Immature natural killer cell (primary cell): ENCODE measurements at regions not wholly inside any gene's neighbourhood (a gene's known extent, or its start where the extent isn't known, plus 50 kb on each side); places are given as distances from the start of the nearest gene placed in this dataset.

Experiments
- DNase-seq, 3 donors: peaks; one replicate each; pipeline ENCODE4 v3.0.0; 2022; ENCODE audit warnings: mixed read lengths in 1 of 3
- H3K27ac Mint-ChIP-seq, 6 donors: one replicate each; pipeline ENCODE4 v1.8.0; 2020; ENCODE audit warnings: mixed read lengths in 6 of 6, mild to moderate bottlenecking in 5 of 6, inconsistent platforms in 4 of 6, moderate library complexity in 3 of 6
- H3K27me3 Mint-ChIP-seq, 3 donors: one replicate each; pipeline ENCODE4 v1.8.0; 2020 to 2021; ENCODE audit warnings: low read depth in 3 of 3, mild to moderate bottlenecking in 3 of 3, mixed read lengths in 3 of 3, moderate library complexity in 3 of 3, inconsistent platforms in 1 of 3
- H3K36me3 Mint-ChIP-seq, 3 donors: one replicate each; pipeline ENCODE4 v1.8.0; 2020; ENCODE audit warnings: mixed read lengths in 3 of 3, inconsistent platforms in 2 of 3, mild to moderate bottlenecking in 2 of 3
- H3K4me1 Mint-ChIP-seq, 2 donors: one replicate each; pipeline ENCODE4 v1.8.0; 2020; ENCODE audit warnings: inconsistent platforms in 2 of 2, mild to moderate bottlenecking in 2 of 2, mixed read lengths in 2 of 2, moderate library complexity in 1 of 2
- H3K4me3 Mint-ChIP-seq, 5 donors: one replicate each; pipeline ENCODE4 v1.8.0; 2020; ENCODE audit warnings: mild to moderate bottlenecking in 5 of 5, mixed read lengths in 5 of 5, inconsistent platforms in 3 of 5, moderate library complexity in 3 of 5
- H3K9me3 Mint-ChIP-seq, 6 donors: one replicate each; pipeline ENCODE4 v1.8.0; 2020; ENCODE audit warnings: mild to moderate bottlenecking in 6 of 6, mixed read lengths in 6 of 6, inconsistent platforms in 4 of 6, moderate library complexity in 3 of 6

DNA sequence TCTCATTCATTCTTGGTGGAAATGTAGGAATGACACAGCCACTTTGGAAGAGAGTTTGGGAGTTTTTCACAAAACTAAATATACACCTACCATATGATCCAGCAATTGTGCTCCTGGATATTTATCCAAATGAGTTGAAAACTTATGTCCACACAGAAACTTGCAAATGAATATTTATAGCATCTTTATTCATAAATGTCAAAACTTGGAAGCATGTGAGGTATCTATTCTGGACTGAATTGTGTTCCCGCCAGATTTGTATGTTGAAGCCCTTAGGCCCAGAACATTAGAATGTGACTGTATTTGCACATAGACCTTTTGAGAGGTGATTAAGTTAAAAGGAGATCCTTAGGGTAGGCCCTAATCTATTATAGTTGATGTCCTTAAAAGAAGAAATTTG, 409.4 kb upstream of the SYT4 start:
- H3K27me3 Mint-ChIP-seq: peaks cover 0 to 1% (median 1%) of the 10 kb centered on the region in 3 donors
- no peak overlapping the region for H3K4me3 Mint-ChIP-seq
- DNase-seq: no peak
- H3K9me3 Mint-ChIP-seq: peaks cover 2 to 17% (median 4%) of the 10 kb centered on the region in 6 donors
- H3K27ac Mint-ChIP-seq: no peak overlapping the region
- H3K36me3 Mint-ChIP-seq: no peaks in the 10 kb centered on the region
- H3K4me1 Mint-ChIP-seq: no peaks in the 10 kb centered on the region

DNA sequence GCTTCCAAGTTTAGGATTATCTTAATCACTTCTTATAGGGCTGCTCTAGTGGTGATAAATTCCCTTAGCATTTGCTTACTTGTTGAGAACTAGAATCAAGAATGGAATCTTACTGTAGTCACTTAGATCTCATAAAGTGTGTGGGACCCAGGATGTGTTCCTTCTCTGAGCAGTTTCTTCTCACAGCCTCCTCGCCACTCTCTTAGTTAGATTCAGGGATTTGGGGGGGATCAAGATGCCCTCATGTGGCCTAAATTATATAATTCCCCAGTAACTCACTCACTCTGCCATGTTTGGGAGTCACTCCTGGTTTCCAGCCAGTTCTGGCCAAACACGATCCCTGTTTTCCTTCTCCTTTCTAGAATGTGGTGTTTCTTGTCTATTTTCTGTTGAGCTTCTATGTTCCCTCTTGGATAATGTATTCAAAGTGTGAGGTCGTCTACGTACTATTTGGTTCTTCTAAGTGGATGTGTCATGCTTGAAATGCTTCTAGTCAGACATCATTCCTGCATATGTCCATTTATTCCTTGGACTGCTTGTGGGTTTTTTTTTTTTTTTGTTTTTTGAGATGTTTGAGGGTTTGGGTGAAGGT, 414.9 kb upstream of the SYT4 start:
- Mint-ChIP-seq H3K4me3 (no peak overlapping the region), H3K9me3 (peaks cover 0 to 26% (median 1%) of the 10 kb centered on the region in 6 donors), H3K36me3 (no peaks in the 10 kb centered on the region), H3K27me3 (no peaks in the 10 kb centered on the region), H3K27ac (no peak overlapping the region), H3K4me1 (no peaks in the 10 kb centered on the region)
- DNase-seq: no peak

DNA sequence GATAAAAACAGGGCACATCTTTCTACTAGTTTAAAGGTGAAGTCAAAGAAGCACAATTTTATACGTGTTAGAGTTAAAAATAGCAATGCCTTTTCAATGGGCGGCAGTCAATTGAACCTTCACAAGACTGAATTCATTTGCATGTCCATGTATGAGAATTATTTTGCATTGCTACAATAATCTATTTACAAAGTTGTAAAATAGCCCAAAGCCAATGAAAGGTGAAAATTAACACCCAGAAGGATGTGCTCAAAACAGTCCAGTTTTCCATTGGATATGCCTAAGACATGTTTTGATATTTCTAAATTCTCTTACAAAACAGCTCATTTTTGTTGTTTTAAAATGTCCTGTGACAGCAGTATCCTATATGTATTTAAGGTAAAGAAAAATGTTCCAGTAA, 425.1 kb upstream of the SYT4 start:
- no peak overlapping the region for H3K27ac Mint-ChIP-seq
- H3K4me1 Mint-ChIP-seq: no peaks in the 10 kb centered on the region
- no peak overlapping the region for H3K4me3 Mint-ChIP-seq
- peaks cover 0 to 2% (median 0%) of the 10 kb centered on the region in 3 donors for H3K27me3 Mint-ChIP-seq
- H3K9me3 Mint-ChIP-seq: peaks cover 0 to 22% (median 1%) of the 10 kb centered on the region in 6 donors
- no peak for DNase-seq
- H3K36me3 Mint-ChIP-seq: no peaks in the 10 kb centered on the region

DNA sequence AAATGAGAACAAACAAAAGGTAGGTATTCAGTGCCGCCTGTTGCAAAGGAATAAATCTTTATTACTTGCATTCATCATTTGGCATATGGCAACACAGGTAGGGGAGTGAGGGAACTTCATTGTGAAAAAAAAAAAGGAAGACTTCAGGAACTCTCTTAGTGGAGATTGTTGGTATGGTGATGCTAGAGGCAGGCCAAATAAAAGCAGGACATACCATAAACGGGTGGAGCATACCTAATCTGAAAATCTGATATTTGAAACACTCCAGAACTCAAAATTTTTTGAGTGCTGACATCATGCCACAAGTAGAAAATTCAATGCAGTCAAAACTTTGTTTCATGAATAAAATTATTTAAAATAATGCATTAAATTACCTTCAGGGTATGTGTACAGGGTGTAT, 425.8 kb upstream of the SYT4 start:
- Mint-ChIP-seq H3K4me1 (no peaks in the 10 kb centered on the region), H3K27ac (no peak overlapping the region), H3K36me3 (no peaks in the 10 kb centered on the region), H3K4me3 (no peak overlapping the region), H3K27me3 (peaks cover 0 to 2% (median 0%) of the 10 kb centered on the region in 3 donors), H3K9me3 (peaks cover 0 to 24% (median 2%) of the 10 kb centered on the region in 6 donors)
- no peak for DNase-seq

DNA sequence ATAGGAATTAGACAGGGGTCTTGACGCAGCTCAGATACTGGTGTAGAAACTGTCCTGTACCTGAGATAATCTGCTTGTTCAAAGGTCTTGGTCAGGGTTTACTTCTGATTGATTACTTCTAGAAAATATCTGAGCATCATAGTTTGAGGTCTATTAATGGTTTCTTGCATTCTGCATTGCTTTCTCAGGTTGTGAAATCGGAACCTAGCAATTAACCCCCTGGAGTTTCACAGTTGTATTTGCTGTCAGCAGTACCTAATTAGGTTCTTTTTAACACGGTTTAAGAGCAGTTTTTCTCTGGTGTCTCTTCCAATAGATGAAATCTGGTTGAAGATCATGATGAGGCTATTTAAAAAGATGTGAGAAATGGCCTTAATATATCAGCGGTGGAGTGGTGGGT, 428.6 kb upstream of the SYT4 start:
- Mint-ChIP-seq H3K27ac (no peak overlapping the region), H3K4me3 (no peak overlapping the region), H3K9me3 (peaks cover 0 to 28% (median 4%) of the 10 kb centered on the region in 6 donors), H3K27me3 (peaks cover 0 to 2% (median 0%) of the 10 kb centered on the region in 3 donors), H3K36me3 (no peaks in the 10 kb centered on the region), H3K4me1 (no peaks in the 10 kb centered on the region)
- no peak for DNase-seq

DNA sequence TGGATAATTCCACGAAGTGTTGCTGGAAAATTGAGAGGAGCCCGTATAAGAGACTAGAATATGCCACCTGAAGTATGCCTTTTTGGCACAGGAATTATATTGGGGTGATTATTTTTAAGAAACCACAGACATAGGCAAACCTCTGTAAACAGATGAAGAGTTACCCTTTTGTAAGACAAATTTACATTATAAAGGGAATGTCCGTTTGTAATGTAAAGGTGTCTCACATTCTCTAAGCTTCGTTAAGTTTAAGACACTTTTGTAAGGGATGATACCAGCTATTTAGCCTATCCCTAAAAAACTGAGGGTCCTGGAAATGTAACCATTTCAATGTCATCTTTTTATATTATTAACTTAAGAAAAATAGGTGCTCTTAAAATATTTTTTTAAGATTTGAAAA, 432.8 kb upstream of the SYT4 start:
- DNase-seq: no peak
- Mint-ChIP-seq H3K27me3 (peaks cover 0 to 2% (median 0%) of the 10 kb centered on the region in 3 donors), H3K9me3 (peaks cover 5 to 14% (median 9%) of the 10 kb centered on the region in 6 donors), H3K27ac (no peak overlapping the region), H3K4me3 (no peak overlapping the region), H3K36me3 (no peaks in the 10 kb centered on the region), H3K4me1 (no peaks in the 10 kb centered on the region)

DNA sequence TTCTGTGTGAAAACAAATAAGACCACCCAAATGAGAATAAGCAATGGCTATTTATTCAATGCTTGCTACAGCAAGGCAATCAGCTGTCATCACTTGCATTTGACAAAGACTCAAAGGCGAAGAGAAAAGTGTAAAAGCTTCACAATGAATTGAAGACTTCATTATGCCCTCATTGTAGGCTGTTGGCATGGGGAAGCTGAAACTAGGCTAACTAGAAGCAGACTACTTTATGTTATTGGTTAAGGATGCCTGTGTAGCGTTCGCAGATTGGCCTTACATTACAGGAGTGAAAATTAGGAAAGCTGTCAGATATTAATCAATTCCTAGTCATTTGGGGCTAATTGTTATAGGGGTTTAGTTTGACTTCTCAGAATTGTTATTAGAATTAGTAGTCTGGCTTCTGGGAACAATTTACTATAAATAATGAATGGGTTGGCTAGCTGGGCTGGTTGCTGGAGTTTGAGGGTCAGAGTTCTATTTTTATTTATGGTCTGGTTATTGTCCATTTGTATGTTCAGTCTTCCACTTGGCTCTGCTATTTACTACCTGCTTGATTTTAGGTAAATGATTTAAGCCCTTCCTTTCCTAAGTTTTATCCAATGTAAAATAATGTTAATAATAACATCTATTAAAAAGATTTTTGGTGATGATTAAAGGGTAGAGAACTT, 437.2 kb upstream of the SYT4 start:
- Mint-ChIP-seq H3K4me3 (no peak overlapping the region), H3K27ac (no peak overlapping the region), H3K4me1 (no peaks in the 10 kb centered on the region), H3K9me3 (peaks cover 3 to 5% (median 5%) of the 10 kb centered on the region in 6 donors), H3K27me3 (no peaks in the 10 kb centered on the region), H3K36me3 (no peaks in the 10 kb centered on the region)
- no peak for DNase-seq

DNA sequence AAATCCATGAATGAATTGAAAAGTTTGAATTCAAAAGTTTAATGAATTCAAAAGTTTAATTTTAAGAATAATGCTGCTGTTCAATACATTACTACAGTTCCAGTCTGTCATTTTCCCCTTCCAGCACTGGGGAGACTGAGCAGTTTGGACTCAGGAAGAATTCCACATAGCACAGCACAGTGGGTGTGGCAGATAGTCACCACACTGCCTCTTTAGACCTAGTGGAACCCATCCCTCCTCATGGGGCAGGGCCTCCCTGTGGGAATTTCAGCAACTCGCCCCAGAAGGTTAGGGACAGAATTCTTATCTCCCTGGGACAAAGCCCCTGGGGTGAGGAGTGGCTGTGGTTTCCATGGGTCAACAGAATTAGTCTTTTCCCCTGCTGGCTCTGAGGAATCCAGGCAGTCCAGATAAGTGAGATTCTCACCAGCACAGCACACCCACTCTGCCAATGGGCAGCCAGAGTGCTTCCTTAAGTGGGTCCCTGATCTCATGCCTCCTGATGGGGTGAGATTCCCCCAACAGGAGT, 442.0 kb upstream of the SYT4 start:
- Mint-ChIP-seq H3K36me3 (no peaks in the 10 kb centered on the region), H3K4me1 (no peaks in the 10 kb centered on the region), H3K27ac (no peak overlapping the region), H3K4me3 (no peak overlapping the region), H3K9me3 (peaks cover 11 to 27% (median 22%) of the 10 kb centered on the region in 6 donors), H3K27me3 (peaks cover 0 to 4% (median 0%) of the 10 kb centered on the region in 3 donors)
- no peak for DNase-seq

DNA sequence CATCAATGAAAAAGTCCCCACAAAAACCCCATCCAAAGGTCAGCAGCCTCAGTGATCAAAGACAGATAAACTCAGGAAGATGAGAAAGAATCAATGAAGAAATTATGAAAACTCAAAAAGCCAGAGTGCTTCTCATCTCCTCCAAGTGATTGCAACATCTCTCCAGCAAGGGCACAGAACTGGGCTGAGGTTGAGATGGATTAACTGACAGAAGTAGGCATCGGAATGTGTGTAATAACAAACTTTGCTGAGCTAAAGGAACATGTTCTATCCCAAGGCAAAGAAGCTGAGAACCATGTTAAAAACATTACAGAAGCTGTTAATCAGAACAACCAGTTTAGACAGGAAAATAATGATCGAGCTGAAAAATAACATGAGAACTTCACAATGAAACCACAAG, 442.8 kb upstream of the SYT4 start:
- Mint-ChIP-seq H3K36me3 (no peaks in the 10 kb centered on the region), H3K4me3 (no peak overlapping the region), H3K9me3 (peaks cover 11 to 33% (median 21%) of the 10 kb centered on the region in 6 donors), H3K27ac (no peak overlapping the region), H3K4me1 (no peaks in the 10 kb centered on the region), H3K27me3 (peaks cover 0 to 4% (median 0%) of the 10 kb centered on the region in 3 donors)
- DNase-seq: no peak

DNA sequence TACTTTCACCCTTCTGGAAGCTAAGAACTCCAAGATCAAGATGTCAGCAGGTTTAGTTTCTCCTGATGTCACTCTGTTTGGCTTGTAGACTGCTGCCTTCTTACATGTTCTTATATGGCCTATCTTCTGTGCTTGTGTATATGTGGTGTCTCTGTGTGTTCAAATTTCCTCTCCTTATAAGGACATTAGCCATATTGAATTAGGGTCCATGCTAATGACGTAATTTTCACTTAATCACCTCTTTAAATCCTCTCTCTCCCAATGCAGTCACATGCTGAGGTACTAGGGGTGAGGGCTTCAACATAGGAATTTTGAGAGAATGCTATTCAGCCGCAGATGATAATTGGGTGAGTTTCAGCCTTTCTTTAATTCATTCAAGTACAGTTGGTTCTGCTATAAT, 458.3 kb upstream of the SYT4 start:
- Mint-ChIP-seq H3K36me3 (no peaks in the 10 kb centered on the region), H3K4me1 (no peaks in the 10 kb centered on the region), H3K9me3 (peaks cover 0 to 10% (median 7%) of the 10 kb centered on the region in 6 donors), H3K27ac (no peak overlapping the region), H3K4me3 (no peak overlapping the region), H3K27me3 (peaks cover 0 to 2% (median 0%) of the 10 kb centered on the region in 3 donors)
- no peak for DNase-seq

DNA sequence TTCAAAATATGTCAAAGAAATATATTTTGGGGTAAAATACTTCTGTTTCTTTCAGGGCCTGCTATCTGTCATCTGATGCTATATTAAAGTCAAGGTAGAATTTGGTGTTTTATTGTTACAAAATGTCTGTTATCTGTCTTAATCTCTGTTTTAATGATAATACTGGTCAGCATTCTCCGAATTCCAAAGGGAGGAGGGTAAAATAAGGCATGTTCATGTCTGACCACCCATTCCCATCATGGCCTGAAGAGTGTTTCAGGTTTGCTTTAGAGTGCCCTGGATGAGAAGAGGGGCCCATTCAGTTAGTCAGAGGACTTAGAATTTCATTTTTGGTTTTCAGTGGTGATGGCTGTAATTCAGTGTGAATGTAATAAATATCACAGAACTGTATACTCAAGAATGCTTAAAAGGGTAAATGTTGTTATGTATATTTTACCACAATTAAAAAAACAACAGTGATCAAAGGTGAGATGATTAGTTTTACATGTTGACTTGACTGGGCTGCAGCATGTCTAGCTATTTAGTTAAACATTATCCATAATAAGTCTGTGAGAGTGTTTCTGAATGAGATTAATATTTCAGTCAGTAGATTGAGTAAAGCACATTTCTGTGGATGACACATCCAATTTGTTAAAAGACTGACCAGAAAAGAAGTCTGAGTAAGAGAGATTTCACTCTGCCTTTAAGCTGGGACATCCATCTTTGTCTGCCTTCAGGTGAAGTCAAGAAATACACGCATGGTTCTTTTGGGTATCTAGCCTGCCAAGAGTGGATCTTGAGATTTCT, 467.9 kb upstream of the SYT4 start:
- no peaks in the 10 kb centered on the region for H3K36me3 Mint-ChIP-seq
- DNase-seq: no peak

DNA sequence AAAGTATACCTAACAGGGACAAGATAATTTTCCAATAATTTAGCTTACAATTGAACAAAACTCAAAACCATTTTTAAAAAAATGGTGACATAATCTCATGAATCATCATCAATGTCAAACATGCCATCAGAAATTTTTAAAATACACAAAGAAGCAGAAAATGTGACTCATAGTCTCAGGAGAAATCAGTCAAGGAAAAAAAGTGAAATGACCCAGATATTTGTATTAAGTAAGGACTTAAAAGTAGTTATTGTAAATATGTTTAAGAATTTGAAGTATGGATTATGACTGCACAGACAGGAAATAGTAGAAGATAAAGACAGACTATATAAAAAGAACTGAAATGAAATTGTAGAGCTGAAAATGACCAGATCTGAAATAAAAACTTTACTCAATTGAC, 473.9 kb upstream of the SYT4 start:
- Mint-ChIP-seq H3K27ac (no peak overlapping the region), H3K27me3 (no peaks in the 10 kb centered on the region), H3K36me3 (no peaks in the 10 kb centered on the region), H3K4me3 (no peak overlapping the region), H3K4me1 (no peaks in the 10 kb centered on the region), H3K9me3 (peaks cover under 1 to 33% (median 6%) of the 10 kb centered on the region in 6 donors)
- DNase-seq: no peak

More for the DNA sequence above, 467.9 kb upstream of the SYT4 start:
- Mint-ChIP-seq H3K27ac (no peak overlapping the region), H3K27me3 (no peaks in the 10 kb centered on the region), H3K4me3 (no peak overlapping the region), H3K4me1 (no peaks in the 10 kb centered on the region), H3K9me3 (peaks cover 7 to 26% (median 12%) of the 10 kb centered on the region in 6 donors)

DNA sequence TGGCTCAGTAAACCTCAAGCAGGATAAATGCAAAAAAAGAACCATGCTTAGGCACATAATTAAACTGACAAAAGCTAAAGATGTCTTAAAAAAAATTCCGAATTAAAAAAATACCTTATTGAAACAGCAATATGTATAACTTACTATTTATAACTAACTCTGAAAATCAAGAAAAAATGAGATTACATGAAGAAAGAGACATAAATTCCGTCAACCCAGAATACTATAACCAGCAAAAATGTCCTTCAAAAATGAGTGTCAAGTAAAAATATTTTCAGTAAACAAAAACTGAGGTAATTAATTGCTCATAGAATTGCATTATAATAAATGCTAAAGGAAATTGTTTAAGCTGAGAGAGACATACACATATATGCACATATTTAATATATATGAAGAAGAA, 474.5 kb upstream of the SYT4 start:
- Mint-ChIP-seq H3K36me3 (no peaks in the 10 kb centered on the region), H3K4me1 (no peaks in the 10 kb centered on the region), H3K27me3 (no peaks in the 10 kb centered on the region), H3K27ac (no peak overlapping the region), H3K9me3 (peaks cover 0 to 27% (median 6%) of the 10 kb centered on the region in 6 donors), H3K4me3 (no peak overlapping the region)
- no peak for DNase-seq

DNA sequence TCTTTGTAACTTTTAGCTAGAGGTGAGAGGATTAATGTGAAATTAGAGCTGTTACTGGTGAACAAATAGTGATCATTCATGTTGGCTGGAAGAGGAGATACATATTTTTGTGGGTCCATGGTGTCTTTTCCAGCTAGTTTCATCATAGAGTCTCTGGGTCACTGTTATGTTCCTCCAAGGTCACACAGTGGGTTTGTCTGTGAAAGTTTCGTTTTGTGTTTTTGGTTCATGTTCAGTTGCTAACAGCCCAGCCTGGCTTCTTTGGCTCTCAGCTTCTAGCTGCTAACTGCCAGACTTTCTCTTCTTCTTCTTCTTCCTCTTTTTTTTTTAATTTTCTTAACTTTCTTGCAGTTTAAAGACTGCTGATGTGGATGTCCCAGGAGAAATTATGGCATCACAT, 480.0 kb upstream of the SYT4 start:
- no peak for DNase-seq
- no peaks in the 10 kb centered on the region for H3K4me1 Mint-ChIP-seq
- peaks cover 3 to 12% (median 6%) of the 10 kb centered on the region in 6 donors for H3K9me3 Mint-ChIP-seq
- no peaks in the 10 kb centered on the region for H3K36me3 Mint-ChIP-seq
- H3K27me3 Mint-ChIP-seq: peaks cover 0 to 2% (median 0%) of the 10 kb centered on the region in 3 donors
- H3K27ac Mint-ChIP-seq: no peak overlapping the region
- no peak overlapping the region for H3K4me3 Mint-ChIP-seq
